ENCODE measurements at regions not wholly inside any gene's neighbourhood (a gene's known extent, or its start where the extent isn't known, plus 50 kb on each side); places are given as distances from the start of the nearest gene placed in this dataset.

- DNase-seq (ENCODE audit: low read depth in 2 of 2): no peak
Measured at GRCh38 chr21:40901691-40902090, 54.7 kb upstream of the DSCAM start.

- DNase-seq (ENCODE audit: low read depth in 2 of 2): no peak
Measured at GRCh38 chr21:40902299-40902698, 55.3 kb upstream of the DSCAM start.

GRCh38 chr21:40902993-40903392, 56.0 kb upstream of the DSCAM start:
- DNase-seq (ENCODE audit: low read depth in 2 of 2): no peak

GRCh38 chr21:40905251-40905650, 58.3 kb upstream of the DSCAM start:
- no peak for DNase-seq (ENCODE audit: low read depth in 2 of 2)

- DNase-seq (ENCODE audit: low read depth in 2 of 2): no peak
Measured at GRCh38 chr21:40912375-40912774, 65.4 kb upstream of the DSCAM start.

GRCh38 chr21:40915114-40915513, 68.2 kb upstream of the DSCAM start:
- no peak for DNase-seq (ENCODE audit: low read depth in 2 of 2)

- no peak for DNase-seq (ENCODE audit: low read depth in 2 of 2)
Measured at GRCh38 chr21:40923407-40923806, 76.4 kb upstream of the DSCAM start.

GRCh38 chr21:40923901-40924300, 76.9 kb upstream of the DSCAM start:
- DNase-seq (ENCODE audit: low read depth in 2 of 2): no peak

- no peak for DNase-seq (ENCODE audit: low read depth in 2 of 2)
Measured at GRCh38 chr21:40924641-40925040, 77.7 kb upstream of the DSCAM start.

GRCh38 chr21:40926238-40926637, 79.3 kb upstream of the DSCAM start:
- no peak for DNase-seq (ENCODE audit: low read depth in 2 of 2)

- no peak for DNase-seq (ENCODE audit: low read depth in 2 of 2)
Measured at GRCh38 chr21:40929833-40930232, 82.9 kb upstream of the DSCAM start.

GRCh38 chr21:40931197-40931596, 84.2 kb upstream of the DSCAM start:
- no peak for DNase-seq (ENCODE audit: low read depth in 2 of 2)

- no peak for DNase-seq (ENCODE audit: low read depth in 2 of 2)
Measured at GRCh38 chr21:40936178-40936577, 89.2 kb upstream of the DSCAM start.

GRCh38 chr21:40936771-40937261, 89.9 kb upstream of the DSCAM start:
- DNase-seq (ENCODE audit: low read depth in 2 of 2): no peak

GRCh38 chr21:40938078-40938477, 91.1 kb upstream of the DSCAM start:
- no peak for DNase-seq (ENCODE audit: low read depth in 2 of 2)

- DNase-seq (ENCODE audit: low read depth in 2 of 2): no peak
Measured at GRCh38 chr21:40938611-40939010, 91.7 kb upstream of the DSCAM start.

- DNase-seq (ENCODE audit: low read depth in 2 of 2): no peak
Measured at GRCh38 chr21:40947713-40948112, 100.8 kb upstream of the DSCAM start.

GRCh38 chr21:40950970-40951369, 104.0 kb upstream of the DSCAM start:
- no peak for DNase-seq (ENCODE audit: low read depth in 2 of 2)

- DNase-seq (ENCODE audit: low read depth in 2 of 2): no peak
Measured at GRCh38 chr21:40952551-40953323, 105.8 kb upstream of the DSCAM start.

GRCh38 chr21:40964691-40965090, 117.7 kb upstream of the DSCAM start:
- DNase-seq (ENCODE audit: low read depth in 2 of 2): no peak

GRCh38 chr21:40967771-40968170, 120.8 kb upstream of the DSCAM start:
- no peak for DNase-seq (ENCODE audit: low read depth in 2 of 2)

- no peak for DNase-seq (ENCODE audit: low read depth in 2 of 2)
Measured at GRCh38 chr21:40972151-40972550, 125.2 kb upstream of the DSCAM start.

GRCh38 chr21:40976198-40977109, 129.5 kb upstream of the DSCAM start:
- no peak for DNase-seq (ENCODE audit: low read depth in 2 of 2)
